Neural crest cell (in vitro differentiated cells): ENCODE measurements at regions not wholly inside any gene's neighbourhood (a gene's known extent, or its start where the extent isn't known, plus 50 kb on each side); places are given as distances from the start of the nearest gene placed in this dataset.

Source experiments
- DNase-seq: peaks from one replicate; pipeline ENCODE4 v3.0.0; 2021; ENCODE audit warnings: low read depth, mixed read lengths, low spot score
- H3K27ac Mint-ChIP-seq: one replicate; pipeline ENCODE4 v1.8.0; 2021; ENCODE audit warnings: mild to moderate bottlenecking, mixed read lengths; ENCODE audit not compliant: unreplicated experiment
- H3K27me3 Mint-ChIP-seq: 2 replicates; pipeline ENCODE4 v1.8.0; 2021; ENCODE audit warnings: low read depth, mild to moderate bottlenecking, mixed read lengths
- H3K36me3 Mint-ChIP-seq: 2 replicates; pipeline ENCODE4 v1.8.0; 2021; ENCODE audit warnings: low read depth, mild to moderate bottlenecking, mixed read lengths
- H3K4me1 Mint-ChIP-seq: 2 replicates; pipeline ENCODE4 v1.8.0; 2021; ENCODE audit warnings: mixed read lengths
- H3K4me3 Mint-ChIP-seq: one replicate; pipeline ENCODE4 v1.8.0; 2021; ENCODE audit warnings: mild to moderate bottlenecking, mixed read lengths
- H3K9me3 Mint-ChIP-seq: 2 replicates; pipeline ENCODE4 v1.8.0; 2021; ENCODE audit warnings: mixed read lengths
- TF ChIP-seq, protein P1 (sequence below): fragments of 200-600 bp; sonication (generic); conservative IDR thresholded peaks from 2 replicates; pipeline ENCODE4 v1.5.0; 2021; ENCODE audit warnings: antibody characterized with exemption, mild to moderate bottlenecking

GRCh38 chr7:32147546-32148268 lies 77.5 kb upstream of the PDE1C start:
- H3K36me3 Mint-ChIP-seq, result no peaks in the 10 kb centered on the region
- TF ChIP-seq, protein P1, sequence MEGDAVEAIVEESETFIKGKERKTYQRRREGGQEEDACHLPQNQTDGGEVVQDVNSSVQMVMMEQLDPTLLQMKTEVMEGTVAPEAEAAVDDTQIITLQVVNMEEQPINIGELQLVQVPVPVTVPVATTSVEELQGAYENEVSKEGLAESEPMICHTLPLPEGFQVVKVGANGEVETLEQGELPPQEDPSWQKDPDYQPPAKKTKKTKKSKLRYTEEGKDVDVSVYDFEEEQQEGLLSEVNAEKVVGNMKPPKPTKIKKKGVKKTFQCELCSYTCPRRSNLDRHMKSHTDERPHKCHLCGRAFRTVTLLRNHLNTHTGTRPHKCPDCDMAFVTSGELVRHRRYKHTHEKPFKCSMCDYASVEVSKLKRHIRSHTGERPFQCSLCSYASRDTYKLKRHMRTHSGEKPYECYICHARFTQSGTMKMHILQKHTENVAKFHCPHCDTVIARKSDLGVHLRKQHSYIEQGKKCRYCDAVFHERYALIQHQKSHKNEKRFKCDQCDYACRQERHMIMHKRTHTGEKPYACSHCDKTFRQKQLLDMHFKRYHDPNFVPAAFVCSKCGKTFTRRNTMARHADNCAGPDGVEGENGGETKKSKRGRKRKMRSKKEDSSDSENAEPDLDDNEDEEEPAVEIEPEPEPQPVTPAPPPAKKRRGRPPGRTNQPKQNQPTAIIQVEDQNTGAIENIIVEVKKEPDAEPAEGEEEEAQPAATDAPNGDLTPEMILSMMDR, result no peak
- peaks cover 10% of the 10 kb centered on the region for H3K9me3 Mint-ChIP-seq
- no peak for DNase-seq
- no peak overlapping the region for H3K27ac Mint-ChIP-seq
- H3K4me3 Mint-ChIP-seq, result no peak overlapping the region
- no peaks in the 10 kb centered on the region for H3K4me1 Mint-ChIP-seq
- H3K27me3 Mint-ChIP-seq, result peaks cover 6% of the 10 kb centered on the region

GRCh38 chr7:32145911-32146310 lies 75.7 kb upstream of the PDE1C start:
- no peaks in the 10 kb centered on the region for H3K4me1 Mint-ChIP-seq
- H3K27me3 Mint-ChIP-seq, result peaks cover 6% of the 10 kb centered on the region
- no peak overlapping the region for H3K4me3 Mint-ChIP-seq
- no peak for DNase-seq
- H3K36me3 Mint-ChIP-seq, result no peaks in the 10 kb centered on the region
- H3K27ac Mint-ChIP-seq, result no peak overlapping the region
- TF ChIP-seq, protein P1, result no peak
- peaks cover 8% of the 10 kb centered on the region for H3K9me3 Mint-ChIP-seq

DNA sequence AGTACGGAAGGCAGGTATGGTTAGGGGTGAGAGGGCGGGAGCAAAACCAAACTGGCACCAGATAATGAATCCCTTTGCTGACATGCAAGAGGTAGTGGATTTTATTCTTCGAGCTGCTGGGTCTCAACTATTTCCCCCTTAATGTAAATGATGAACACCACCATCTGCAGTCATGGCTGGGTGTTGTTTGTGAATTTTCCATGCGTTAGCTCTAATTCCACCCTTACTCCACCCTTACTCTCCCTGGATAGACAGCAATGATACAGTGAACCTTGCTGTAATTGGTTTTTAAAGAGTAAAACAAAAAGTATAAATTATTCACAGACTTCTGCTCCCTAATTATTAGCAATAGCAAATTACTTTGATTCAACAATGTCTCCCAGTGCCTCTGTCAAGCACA lies 74.5 kb upstream of the PDE1C start:
- no peaks in the 10 kb centered on the region for H3K36me3 Mint-ChIP-seq
- TF ChIP-seq, protein P1, result no peak
- no peaks in the 10 kb centered on the region for H3K4me1 Mint-ChIP-seq
- no peak overlapping the region for H3K4me3 Mint-ChIP-seq
- no peak overlapping the region for H3K27ac Mint-ChIP-seq
- peaks cover 6% of the 10 kb centered on the region for H3K9me3 Mint-ChIP-seq
- H3K27me3 Mint-ChIP-seq, result peaks cover 6% of the 10 kb centered on the region
- DNase-seq, result no peak

GRCh38 chr7:32143301-32143700 lies 73.1 kb upstream of the PDE1C start:
- no peak overlapping the region for H3K4me3 Mint-ChIP-seq
- TF ChIP-seq, protein P1, result no peak

GRCh38 chr7:32142649-32143048 lies 72.4 kb upstream of the PDE1C start:
- H3K36me3 Mint-ChIP-seq, result no peaks in the 10 kb centered on the region
- H3K9me3 Mint-ChIP-seq, result peaks cover 6% of the 10 kb centered on the region
- TF ChIP-seq, protein P1, result no peak
- H3K4me3 Mint-ChIP-seq, result no peak overlapping the region
- DNase-seq, result no peak
- H3K4me1 Mint-ChIP-seq, result no peaks in the 10 kb centered on the region
- no peak overlapping the region for H3K27ac Mint-ChIP-seq
- peaks cover 6% of the 10 kb centered on the region for H3K27me3 Mint-ChIP-seq

More at GRCh38 chr7:32143301-32143700, 73.1 kb upstream of the PDE1C start:
- Mint-ChIP-seq H3K36me3 (no peaks in the 10 kb centered on the region), H3K27ac (no peak overlapping the region), H3K4me1 (no peaks in the 10 kb centered on the region), H3K27me3 (peaks cover 6% of the 10 kb centered on the region), H3K9me3 (peaks cover 6% of the 10 kb centered on the region)
- no peak for DNase-seq
